Upper lobe of left lung (tissue), 6 donors: ENCODE measurements at regions not wholly inside any gene's neighbourhood (a gene's known extent, or its start where the extent isn't known, plus 50 kb on each side); places are given as distances from the start of the nearest gene placed in this dataset.

Experiments used
- ATAC-seq, 2 donors: fragments of 200-7000 bp; cut with Tn5 transposase; one replicate each; pipeline ENCODE4 v1.9.1; 2022; ENCODE audit warnings: mild to moderate bottlenecking in 2 of 2, moderate library complexity in 2 of 2; ENCODE audit not compliant: low FRiP score in 2 of 2
- DNase-seq, 2 donors: peaks; one replicate each; pipeline ENCODE4 v3.0.0-alpha.2; 2019 to 2020
- H3K27ac ChIP-seq, 4 donors: fragments of 200-600 bp; sonication (generic); one replicate each; pipeline ENCODE4 v1.5.1; 2016 to 2019
- H3K27me3 ChIP-seq, 4 donors: fragments of 200-600 bp; sonication (generic); one replicate each; pipeline ENCODE4 v1.5.1; 2017 to 2019
- H3K36me3 ChIP-seq, 4 donors: fragments of 200-600 bp; sonication (generic); one replicate each; pipeline ENCODE4 v1.5.1; 2016 to 2019
- H3K4me1 ChIP-seq, 4 donors: fragments of 200-600 bp; sonication (generic); one replicate each; pipeline ENCODE4 v1.5.1; 2018 to 2019
- H3K4me3 ChIP-seq, 4 donors: fragments of 200-600 bp; sonication (generic); one replicate each; pipeline ENCODE4 v1.5.1; 2017 to 2019; ENCODE audit warnings: mild to moderate bottlenecking in 2 of 4, moderate library complexity in 1 of 4
- H3K9me3 ChIP-seq, 4 donors: fragments of 200-600 bp; sonication (generic); one replicate each; pipeline ENCODE4 v1.5.1; 2018 to 2019
- CTCF ChIP-seq, 6 experiments: fragments of 450-650 bp in 4 of 6; fragments of 200-600 bp in 2 of 6; sonication (generic) in 2 of 6; IDR thresholded peaks; one replicate each; pipeline ENCODE4 v1.5.1; 2016 to 2019; ENCODE audit warnings: antibody characterized with exemption in 6 of 6
- EP300 ChIP-seq, 4 donors: sonication (generic); formaldehyde crosslinking; IDR thresholded peaks; one replicate each; pipeline ENCODE4 v1.5.1; 2017; ENCODE audit warnings: antibody characterized with exemption in 4 of 4, control low read depth in 2 of 4
- POLR2A ChIP-seq, 4 donors: fragments of 450-650 bp; IDR thresholded peaks; one replicate each; pipeline ENCODE4 v1.5.1; 2016 to 2017; ENCODE audit warnings: antibody characterized with exemption in 4 of 4, mild to moderate bottlenecking in 2 of 4
- POLR2AphosphoS5 ChIP-seq, 2 donors: sonication (generic); formaldehyde crosslinking; IDR thresholded peaks; one replicate each; pipeline ENCODE4 v1.5.1; 2017; ENCODE audit warnings: antibody characterized with exemption in 2 of 2
- WGBS, 2 donors: methylation state at CpG; one replicate each; pipeline ENCODE4 v1.1.5; 2017 to 2018; 5-methylcytosine and 5-hydroxymethylcytosine counted together
- donor health status: DM: no; HTN: no; CAD: no; lungs with moderate emphysema.
- donor health status: DM: no; HTN: yes; CAD: no; lungs with severe emphysema.

GRCh38 chr13:40179445-40180281 lies 486.8 kb downstream of the FOXO1 start:
- WGBS, 2 donors = 94 to 95% methylated on average over 3 of the region's 3 CpGs
- no peak for ATAC-seq
- H3K36me3 ChIP-seq = no peaks in the 10 kb centered on the region

GRCh38 chr13:40180776-40181175 lies 485.7 kb downstream of the FOXO1 start:
- no peaks in the 10 kb centered on the region for H3K9me3 ChIP-seq
- DNase-seq = no peak
- H3K4me1 ChIP-seq = no peaks in the 10 kb centered on the region
- no peak overlapping the region for H3K27ac ChIP-seq
- ATAC-seq = no peak
- H3K36me3 ChIP-seq = no peaks in the 10 kb centered on the region
- WGBS, 2 donors = 89 to 100% methylated on average over 1 of the region's 1 CpG
- no peak overlapping the region for H3K4me3 ChIP-seq
- TF ChIP-seq POLR2A (IDR thresholded peaks at IDR 0.05) (no peak), POLR2AphosphoS5 (IDR thresholded peaks at IDR 0.05) (no peak), EP300 (IDR thresholded peaks at IDR 0.05) (no peak), CTCF (IDR thresholded peaks at IDR 0.05) (no peak)
- H3K27me3 ChIP-seq = no peaks in the 10 kb centered on the region

More at GRCh38 chr13:40179445-40180281, 486.8 kb downstream of the FOXO1 start:
- Histone ChIP-seq H3K27me3 (no peaks in the 10 kb centered on the region), H3K4me1 (no peaks in the 10 kb centered on the region), H3K9me3 (no peaks in the 10 kb centered on the region), H3K4me3 (no peak overlapping the region), H3K27ac (no peak overlapping the region)
- no peak for DNase-seq
- TF ChIP-seq EP300 (IDR thresholded peaks at IDR 0.05) (no peak), POLR2AphosphoS5 (IDR thresholded peaks at IDR 0.05) (no peak), CTCF (IDR thresholded peaks at IDR 0.05) (no peak), POLR2A (IDR thresholded peaks at IDR 0.05) (no peak)

GRCh38 chr13:40181203-40181845 lies 485.1 kb downstream of the FOXO1 start:
- ATAC-seq (peak in 1 of 2 donors; percentile 49), DNase-seq (peak in 1 of 2 donors; percentile 55)
- TF ChIP-seq CTCF (IDR thresholded peaks at IDR 0.05) (no peak), EP300 (IDR thresholded peaks at IDR 0.05) (peak in 1 of 4 donors; percentile 70), POLR2AphosphoS5 (IDR thresholded peaks at IDR 0.05) (no peak), POLR2A (IDR thresholded peaks at IDR 0.05) (no peak)
- no peaks in the 10 kb centered on the region for H3K4me1 ChIP-seq
- H3K36me3 ChIP-seq = no peaks in the 10 kb centered on the region
- no peak overlapping the region for H3K27ac ChIP-seq
- H3K4me3 ChIP-seq = no peak overlapping the region
- no peaks in the 10 kb centered on the region for H3K9me3 ChIP-seq
- no peaks in the 10 kb centered on the region for H3K27me3 ChIP-seq
- 82 to 87% methylated on average over 4 of the region's 4 CpGs for WGBS, 2 donors

- Histone ChIP-seq H3K9me3 (no peaks in the 10 kb centered on the region), H3K4me3 (no peak overlapping the region), H3K4me1 (no peaks in the 10 kb centered on the region), H3K36me3 (no peaks in the 10 kb centered on the region), H3K27me3 (no peaks in the 10 kb centered on the region), H3K27ac (no peak overlapping the region)
- DNase-seq (no peak), ATAC-seq (no peak)
- 83 to 100% methylated on average over 2 of the region's 2 CpGs for WGBS, 2 donors
- TF ChIP-seq POLR2AphosphoS5 (IDR thresholded peaks at IDR 0.05) = no peak
These were observed 483.9 kb downstream of the FOXO1 start for GRCh38 chr13:40182591-40182990.

GRCh38 chr13:40185414-40185813 lies 481.0 kb downstream of the FOXO1 start:
- no peak overlapping the region for H3K27ac ChIP-seq
- H3K27me3 ChIP-seq = no peaks in the 10 kb centered on the region
- no peak for DNase-seq
- no peaks in the 10 kb centered on the region for H3K9me3 ChIP-seq
- no peaks in the 10 kb centered on the region for H3K36me3 ChIP-seq
- ATAC-seq = no peak
- H3K4me3 ChIP-seq = no peak overlapping the region
- TF ChIP-seq EP300 (IDR thresholded peaks at IDR 0.05) (no peak), POLR2A (IDR thresholded peaks at IDR 0.05) (no peak), CTCF (IDR thresholded peaks at IDR 0.05) (no peak), POLR2AphosphoS5 (IDR thresholded peaks at IDR 0.05) (no peak)
- H3K4me1 ChIP-seq = peaks cover 0 to 6% (median 6%) of the 10 kb centered on the region in 4 donors
- 57 to 85% methylated on average over 2 of the region's 2 CpGs for WGBS, 2 donors
